IMR-90 (cell line): ENCODE measurements at regions not wholly inside any gene's neighbourhood (a gene's known extent, or its start where the extent isn't known, plus 50 kb on each side); places are given as distances from the start of the nearest gene placed in this dataset.

Experiments
- ATAC-seq: fragments of 200-7000 bp; cut with Tn5 transposase; 2 replicates; pipeline ENCODE4 v1.9.1; 2020; ENCODE audit warnings: low read depth, mild to moderate bottlenecking, moderate library complexity
- BruUV-seq: library from RNA; stranded (reverse); fragments of 400-500 nt; replicated peaks from 2 replicates; lab custom pipeline; 2021; lab: Mats Ljungman, UMichigan
- CTCF ChIA-PET: fragments of 300-600 bp; formaldehyde crosslinking; extraction: SDS; loops from one replicate; lab custom pipeline; 2021; ENCODE audit warnings: antibody characterized with exemption; lab: Yijun Ruan, JAX
- POLR2A ChIA-PET: fragments of 300-600 bp; sonication (Branson Sonifier 250); formaldehyde crosslinking; loops from one replicate; lab custom pipeline; 2022; ENCODE audit warnings: antibody characterized with exemption; ENCODE audit not compliant: unreplicated experiment; lab: Charles Lee
- DNase-seq: peaks from one replicate; pipeline ENCODE4 v3.0.0; 2013
- H2AFZ ChIP-seq: replicated peaks from 2 replicates; pipeline ENCODE3; 2013; ENCODE audit warnings: low read length, mild to moderate bottlenecking; ENCODE audit not compliant: poor library complexity
- H2AK5ac ChIP-seq: 2 replicates; pipeline ENCODE4 v1.6.1; 2013; ENCODE audit warnings: low read depth, low read length, inconsistent platforms
- H2AK9ac ChIP-seq: replicated peaks from 2 replicates; pipeline ENCODE3; 2013; ENCODE audit warnings: mild to moderate bottlenecking, low read depth, low read length, moderate library complexity; ENCODE audit not compliant: poor library complexity
- H2BK120ac ChIP-seq: 2 replicates; pipeline ENCODE4 v1.6.1; 2013; ENCODE audit warnings: low read depth, low read length, inconsistent platforms
- H2BK15ac ChIP-seq: 3 replicates; pipeline ENCODE4 v1.6.1; 2013; ENCODE audit warnings: low read depth, low read length, inconsistent platforms
- H2BK20ac ChIP-seq: 2 replicates; pipeline ENCODE4 v1.6.1; 2013; ENCODE audit warnings: low read depth, mild to moderate bottlenecking, inconsistent platforms, low read length, moderate library complexity
- H2BK5ac ChIP-seq: 2 replicates; pipeline ENCODE4 v1.6.1; 2013; ENCODE audit warnings: mild to moderate bottlenecking, low read depth, low read length, inconsistent platforms; ENCODE audit not compliant: poor library complexity, severe bottlenecking
- H3K14ac ChIP-seq: replicated peaks from 2 replicates; pipeline ENCODE4 v1.6.1; 2013; ENCODE audit warnings: low read depth, low read length, inconsistent platforms
- H3K18ac ChIP-seq: 2 replicates; pipeline ENCODE4 v1.6.1; 2013; ENCODE audit warnings: low read depth, low read length, control low read depth
- H3K23ac ChIP-seq: 2 replicates; pipeline ENCODE4 v1.6.1; 2013; ENCODE audit warnings: low read depth, low read length, inconsistent platforms
- H3K27ac ChIP-seq: 2 replicates; pipeline ENCODE4 v1.5.1; 2013; ENCODE audit warnings: mild to moderate bottlenecking, control low read depth, low read length; ENCODE audit not compliant: insufficient read depth
- H3K27me3 ChIP-seq: 2 replicates; pipeline ENCODE4 v1.6.1; 2013; ENCODE audit warnings: low read length; ENCODE audit not compliant: control insufficient read depth, insufficient read depth
- H3K36me3 ChIP-seq: 2 replicates; pipeline ENCODE4 v1.6.1; 2013; ENCODE audit warnings: low read length, mixed read lengths; ENCODE audit not compliant: control insufficient read depth, insufficient read depth
- H3K4ac ChIP-seq: 2 replicates; pipeline ENCODE4 v1.6.1; 2013; ENCODE audit warnings: low read depth, low read length, inconsistent platforms
- H3K4me1 ChIP-seq: 2 replicates; pipeline ENCODE4 v1.6.1; 2013; ENCODE audit warnings: low read length, mixed read lengths; ENCODE audit not compliant: control insufficient read depth, insufficient read depth
- H3K4me2 ChIP-seq: 2 replicates; pipeline ENCODE4 v1.6.1; 2013; ENCODE audit warnings: low read depth, mild to moderate bottlenecking, control low read depth, low read length, moderate library complexity
- H3K4me3 ChIP-seq: 2 replicates; pipeline ENCODE4 v1.5.1; 2013; ENCODE audit warnings: low read depth, mild to moderate bottlenecking, control low read depth, low read length, moderate library complexity; ENCODE audit not compliant: insufficient read depth
- H3K56ac ChIP-seq: 2 replicates; pipeline ENCODE4 v1.6.1; 2013; ENCODE audit warnings: low read length, inconsistent platforms; ENCODE audit not compliant: insufficient read depth; ENCODE audit errors: extremely low read depth
- H3K79me1 ChIP-seq, 2 experiments: 2 replicates each; pipeline ENCODE4 v1.6.1; 2013; ENCODE audit warnings: low read length in 2 of 2, inconsistent platforms in 1 of 2, low read depth in 1 of 2
- H3K9ac ChIP-seq: 2 replicates; pipeline ENCODE4 v1.6.1; 2013; ENCODE audit warnings: low read depth, low read length, control low read depth
- H3K9me1 ChIP-seq: 2 replicates; pipeline ENCODE4 v1.6.1; 2013; ENCODE audit warnings: low read length, inconsistent platforms; ENCODE audit not compliant: insufficient read depth
- H3K9me3 ChIP-seq: 2 replicates; pipeline ENCODE4 v1.6.1; 2013; ENCODE audit warnings: low read length; ENCODE audit not compliant: control insufficient read depth, insufficient read depth
- H4K20me1 ChIP-seq: 2 replicates; pipeline ENCODE4 v1.6.1; 2013; ENCODE audit warnings: low read length, inconsistent platforms; ENCODE audit not compliant: insufficient read depth
- H4K5ac ChIP-seq: 2 replicates; pipeline ENCODE4 v1.6.1; 2013; ENCODE audit warnings: mild to moderate bottlenecking, low read depth, low read length, control low read depth
- H4K8ac ChIP-seq, 2 experiments: 2 replicates each; pipeline ENCODE4 v1.6.1; 2013; ENCODE audit warnings: low read depth in 2 of 2, low read length in 2 of 2, control low read depth in 1 of 2, inconsistent platforms in 1 of 2
- H4K91ac ChIP-seq: 2 replicates; pipeline ENCODE4 v1.6.1; 2013; ENCODE audit warnings: low read depth, low read length, inconsistent platforms; ENCODE audit not compliant: insufficient read depth
- BHLHE40 ChIP-seq: fragments of 150-350 bp; IDR thresholded peaks from 2 replicates; pipeline ENCODE4 v1.6.1; 2016; ENCODE audit warnings: mild to moderate bottlenecking, low read depth, low read length
- CEBPB ChIP-seq: IDR thresholded peaks from 2 replicates; pipeline ENCODE4 v1.6.1; 2012; ENCODE audit warnings: low read depth, low read length, improper control_type of control experiment
- CHD1 ChIP-seq: IDR thresholded peaks from 2 replicates; pipeline ENCODE4 v1.6.1; 2012; ENCODE audit warnings: low read depth, low read length, improper control_type of control experiment
- CTCF ChIP-seq: conservative IDR thresholded peaks from 2 replicates; pipeline ENCODE4 v1.5.1; 2012; ENCODE audit warnings: mild to moderate bottlenecking, low read depth, low read length, improper control_type of control experiment
- ELK1 ChIP-seq: fragments of 150-350 bp; IDR thresholded peaks from 2 replicates; pipeline ENCODE4 v1.6.1; 2016; ENCODE audit warnings: low read depth, mild to moderate bottlenecking, low read length, moderate library complexity, borderline replicate concordance
- FOS ChIP-seq: fragments of 150-350 bp; IDR thresholded peaks from 2 replicates; pipeline ENCODE4 v1.6.1; 2016; ENCODE audit warnings: low read depth, low read length
- MAZ ChIP-seq: IDR thresholded peaks from 2 replicates; pipeline ENCODE4 v1.6.1; 2012; ENCODE audit warnings: low read depth, mild to moderate bottlenecking, low read length, improper control_type of control experiment, moderate library complexity, borderline replicate concordance
- MXI1 ChIP-seq: IDR thresholded peaks from 2 replicates; pipeline ENCODE4 v1.6.1; 2012; ENCODE audit warnings: low read depth, mild to moderate bottlenecking, low read length, moderate library complexity, borderline replicate concordance
- NFE2L2 ChIP-seq: fragments of 150-350 bp; IDR thresholded peaks from 2 replicates; pipeline ENCODE4 v1.6.1; 2016; ENCODE audit warnings: low read depth, mild to moderate bottlenecking, low read length
- POLR2A ChIP-seq: IDR thresholded peaks from 2 replicates; pipeline ENCODE4 v1.6.1; 2012; ENCODE audit warnings: mild to moderate bottlenecking, low read depth, low read length
- RAD21 ChIP-seq: IDR thresholded peaks from 2 replicates; pipeline ENCODE4 v1.6.1; 2012; ENCODE audit warnings: low read length, improper control_type of control experiment
- RCOR1 ChIP-seq: IDR thresholded peaks from 2 replicates; pipeline ENCODE4 v1.6.1; 2012; ENCODE audit warnings: mild to moderate bottlenecking, low read length, improper control_type of control experiment; ENCODE audit not compliant: insufficient replicate concordance
- RFX5 ChIP-seq: IDR thresholded peaks from 2 replicates; pipeline ENCODE4 v1.8.0; 2012; ENCODE audit warnings: low read depth, mild to moderate bottlenecking, low read length, moderate library complexity
- SMC3 ChIP-seq: fragments of 150-350 bp; IDR thresholded peaks from 2 replicates; pipeline ENCODE4 v1.6.1; 2016; ENCODE audit warnings: low read depth, mild to moderate bottlenecking, antibody characterized with exemption, low read length, moderate library complexity
- USF2 ChIP-seq: fragments of 150-350 bp; IDR thresholded peaks from 2 replicates; pipeline ENCODE4 v1.6.1; 2017; ENCODE audit warnings: mild to moderate bottlenecking, antibody characterized with exemption, low read length, low read depth
- WGBS, 2 experiments: methylation state at CpG; one replicate each; pipeline versions ENCODE4 v1.1.5 to v1.1.7; 2013; ENCODE audit warnings: missing lambda C conversion rate in 2 of 2; ENCODE audit not compliant: insufficient read length in 1 of 2; ENCODE audit errors: extremely low coverage in 2 of 2; 5-methylcytosine and 5-hydroxymethylcytosine counted together
- dilution Hi-C: fragments of 300-500 bp; cut with HindIII; formaldehyde crosslinking; loops from one replicate; pipeline ENCODE4 v1.14.3; 2018; ENCODE audit warnings: low sequenced_read_pairs; ENCODE audit not compliant: unreplicated experiment
- in situ Hi-C: fragments of 300-500 bp; cut with MboI; formaldehyde crosslinking; loops from 3 replicates; pipeline ENCODE4 v1.14.3; 2019; ENCODE audit warnings: low sequenced_read_pairs, inconsistent platforms, mixed read lengths
- intact Hi-C: fragments of 100-400 bp; cut with micrococcal nuclease; formaldehyde crosslinking; loops from 2 replicates; pipeline ENCODE4 v1.10.0; 2022

GRCh38 chr2:128774320-128775216 lies 455.9 kb upstream of the HS6ST1 start:
- in situ Hi-C loops = no loop called here
- no TSS peak for BruUV-seq
- CTCF ChIA-PET = no interaction called here
- H3K4me2 ChIP-seq = no peak overlapping the region
- H3K14ac ChIP-seq = no peak overlapping the region
- no peak overlapping the region for H2BK120ac ChIP-seq
- no peak overlapping the region for H4K5ac ChIP-seq
- H4K91ac ChIP-seq = no peak overlapping the region
- no peaks in the 10 kb centered on the region for H3K36me3 ChIP-seq
- no peak overlapping the region for H3K18ac ChIP-seq
- H2BK15ac ChIP-seq = no peak overlapping the region
- ATAC-seq (no peak), DNase-seq (no peak)
- dilution Hi-C loops = no loop called here
- no peak overlapping the region for H3K23ac ChIP-seq
- intact Hi-C loops = no loop called here
- no peak overlapping the region for H4K8ac ChIP-seq
- H3K79me1 ChIP-seq = no peaks in the 10 kb centered on the region
- POLR2A ChIA-PET = no interaction called here
- H3K4ac ChIP-seq = no peak overlapping the region
- no peak overlapping the region for H3K9ac ChIP-seq
- H3K27me3 ChIP-seq = peaks cover 9% of the 10 kb centered on the region; the same call in 1 of the 2 replicates
- no peaks in the 10 kb centered on the region for H3K4me1 ChIP-seq
- no peaks in the 10 kb centered on the region for H3K9me1 ChIP-seq
- no peak overlapping the region for H2BK5ac ChIP-seq
- H4K20me1 ChIP-seq = no peaks in the 10 kb centered on the region
- no peak overlapping the region for H2AK9ac ChIP-seq
- no peak overlapping the region for H2BK20ac ChIP-seq
- WGBS, 2 experiments = 31% methylated on average over 2 of the region's 7 CpGs; no CpG with 5 or more reads in 1 of the 2 experiments
- no peaks in the 10 kb centered on the region for H3K9me3 ChIP-seq
- no peak overlapping the region for H3K4me3 ChIP-seq
- H2AK5ac ChIP-seq = no peak overlapping the region
- no peak overlapping the region for H3K27ac ChIP-seq
- H2AFZ ChIP-seq = no peak overlapping the region
- no peak overlapping the region for H3K56ac ChIP-seq
- TF ChIP-seq FOS (no peak), RAD21 (no peak), RCOR1 (no peak), MXI1 (no peak), CTCF (no peak), SMC3 (no peak), MAZ (no peak), ELK1 (no peak), POLR2A (no peak), USF2 (no peak), NFE2L2 (no peak), RFX5 (no peak), CHD1 (no peak), BHLHE40 (no peak), CEBPB (no peak)
